IPS-20b (cell line): ENCODE measurements at regions not wholly inside any gene's neighbourhood (a gene's known extent, or its start where the extent isn't known, plus 50 kb on each side); places are given as distances from the start of the nearest gene placed in this dataset.

Source experiments
- H3K27ac ChIP-seq: one replicate; pipeline ENCODE4 v1.5.1; 2013; ENCODE audit warnings: low read length
- H3K27me3 ChIP-seq: 2 replicates; pipeline ENCODE4 v1.6.1; 2013; ENCODE audit warnings: mild to moderate bottlenecking, low read length, inconsistent platforms; ENCODE audit not compliant: insufficient read depth
- H3K36me3 ChIP-seq: 2 replicates; pipeline ENCODE4 v1.6.1; 2013; ENCODE audit warnings: low read depth, mild to moderate bottlenecking, inconsistent platforms, low read length, moderate library complexity; ENCODE audit not compliant: insufficient read depth
- H3K4me1 ChIP-seq: 2 replicates; pipeline ENCODE4 v1.6.1; 2013; ENCODE audit warnings: mild to moderate bottlenecking, control low read depth, inconsistent platforms, low read length, moderate library complexity; ENCODE audit not compliant: insufficient read depth
- H3K4me3 ChIP-seq: 2 replicates; pipeline ENCODE4 v1.5.1; 2013; ENCODE audit warnings: mild to moderate bottlenecking, low read length, inconsistent platforms
- H3K9ac ChIP-seq: 2 replicates; pipeline ENCODE4 v1.6.1; 2013; ENCODE audit warnings: low read depth, mild to moderate bottlenecking, inconsistent platforms, low read length, moderate library complexity
- H3K9me3 ChIP-seq: 2 replicates; pipeline ENCODE4 v1.6.1; 2013; ENCODE audit warnings: mild to moderate bottlenecking, low read depth, low read length, inconsistent platforms; ENCODE audit not compliant: insufficient read depth

GRCh38 chr16:52976539-52977167, 76.0 kb downstream of the CHD9NB start:
- H3K9me3 ChIP-seq: no peaks in the 10 kb centered on the region
- H3K36me3 ChIP-seq: no peaks in the 10 kb centered on the region
- H3K27me3 ChIP-seq: no peaks in the 10 kb centered on the region
- H3K9ac ChIP-seq: no peak overlapping the region
- H3K4me3 ChIP-seq: no peak overlapping the region
- H3K27ac ChIP-seq: no peak overlapping the region
- no peaks in the 10 kb centered on the region for H3K4me1 ChIP-seq

DNA sequence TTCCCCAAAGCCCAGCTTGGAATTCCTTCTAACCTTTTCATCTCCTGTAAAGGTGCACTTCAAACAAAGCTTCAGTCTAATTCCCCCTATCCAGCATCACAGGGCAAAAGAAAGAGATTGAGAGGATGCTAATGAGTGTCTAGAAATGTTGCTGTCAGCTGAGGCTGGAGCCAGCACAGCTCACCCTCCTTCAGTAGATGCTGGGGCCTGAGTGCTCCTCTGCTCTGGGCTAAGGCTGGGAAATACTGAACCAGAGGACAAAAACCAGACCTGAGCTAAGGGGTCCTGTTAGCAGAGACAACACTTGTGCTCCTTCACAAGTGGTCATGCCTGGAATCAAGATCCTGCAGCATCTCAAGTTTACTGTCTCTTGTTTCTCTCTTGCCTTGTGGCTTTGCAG, 85.0 kb downstream of the CHD9NB start:
- no peaks in the 10 kb centered on the region for H3K27me3 ChIP-seq
- H3K36me3 ChIP-seq: no peaks in the 10 kb centered on the region
- no peak overlapping the region for H3K9ac ChIP-seq
- no peaks in the 10 kb centered on the region for H3K9me3 ChIP-seq
- no peak overlapping the region for H3K27ac ChIP-seq
- H3K4me3 ChIP-seq: no peak overlapping the region
- peaks cover 9% of the 10 kb centered on the region for H3K4me1 ChIP-seq

DNA sequence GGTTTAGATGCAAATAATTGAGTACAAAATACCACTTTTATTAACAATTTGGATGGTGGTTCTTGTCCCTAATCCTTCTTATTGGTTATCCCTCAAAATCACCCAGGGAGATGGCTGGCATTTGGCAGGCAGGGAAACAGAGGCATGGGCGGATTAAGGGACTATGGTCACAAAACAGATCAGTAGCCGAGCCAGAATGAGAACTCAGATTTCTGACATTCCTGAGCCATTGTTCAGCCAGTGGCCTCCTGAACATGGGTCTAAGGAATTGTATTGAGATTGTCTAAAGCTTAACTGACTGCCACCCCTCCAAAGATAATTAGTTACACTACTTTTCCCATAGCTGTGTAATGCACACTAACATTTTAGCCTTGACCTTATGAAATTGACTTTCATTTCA, 88.4 kb downstream of the CHD9NB start:
- peaks cover 9% of the 10 kb centered on the region for H3K4me1 ChIP-seq
- H3K27ac ChIP-seq: no peak overlapping the region
- H3K4me3 ChIP-seq: no peak overlapping the region
- H3K9ac ChIP-seq: no peak overlapping the region
- H3K36me3 ChIP-seq: no peaks in the 10 kb centered on the region
- no peaks in the 10 kb centered on the region for H3K9me3 ChIP-seq
- no peaks in the 10 kb centered on the region for H3K27me3 ChIP-seq

DNA sequence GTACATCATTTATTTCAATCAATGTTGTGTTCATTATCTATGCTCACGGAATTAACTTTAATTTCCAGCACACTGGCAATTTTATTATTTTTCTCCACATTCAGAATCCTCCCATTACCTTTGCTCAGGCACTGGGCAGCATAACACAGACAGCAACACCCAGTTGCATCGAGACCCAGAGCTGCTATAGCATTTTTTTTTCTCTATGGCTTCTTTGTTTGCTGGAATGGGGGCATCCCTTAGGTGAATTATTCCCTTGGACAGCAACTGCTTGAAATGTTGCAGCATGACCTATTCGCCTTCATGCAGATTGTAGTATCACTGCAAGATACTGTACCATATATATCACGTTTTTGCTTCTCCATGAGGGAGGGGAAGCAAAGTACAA, 88.8 kb downstream of the CHD9NB start:
- Histone ChIP-seq H3K27ac (no peak overlapping the region), H3K36me3 (no peaks in the 10 kb centered on the region), H3K9ac (no peak overlapping the region), H3K4me1 (peaks cover 9% of the 10 kb centered on the region), H3K4me3 (no peak overlapping the region), H3K27me3 (no peaks in the 10 kb centered on the region), H3K9me3 (no peaks in the 10 kb centered on the region)

- H3K4me3 ChIP-seq: no peak overlapping the region
- H3K9me3 ChIP-seq: no peaks in the 10 kb centered on the region
- no peaks in the 10 kb centered on the region for H3K36me3 ChIP-seq
- H3K27me3 ChIP-seq: no peaks in the 10 kb centered on the region
- peaks cover 9% of the 10 kb centered on the region for H3K4me1 ChIP-seq
- no peak overlapping the region for H3K27ac ChIP-seq
- 0 out of 2 replicates have a peak overlapping the region, but pooled peaks have one; percentile 45 for H3K9ac ChIP-seq
Observed at GRCh38 chr16:52963212-52963854, 89.4 kb downstream of the CHD9NB start.

DNA sequence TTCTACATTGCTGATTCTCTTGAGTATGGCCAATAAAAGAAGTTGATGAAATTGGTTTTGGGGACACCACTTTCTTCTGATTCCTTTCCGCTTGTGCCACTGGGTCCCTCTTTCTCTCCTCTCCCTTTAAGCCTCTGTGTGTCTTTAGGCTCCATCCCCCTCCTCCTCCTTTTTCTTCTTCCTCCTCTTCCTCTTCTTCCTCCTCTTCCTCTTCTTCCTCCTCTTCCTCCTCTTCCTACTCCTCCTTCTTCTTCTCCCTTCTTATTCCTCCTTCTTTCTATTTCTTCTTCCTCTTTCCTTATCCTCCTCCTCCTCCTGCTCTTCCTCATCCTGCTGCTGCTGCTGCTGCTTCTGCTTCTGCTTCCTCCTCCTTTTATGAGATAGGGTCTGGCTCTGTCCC, 93.7 kb downstream of the CHD9NB start:
- H3K9me3 ChIP-seq: no peaks in the 10 kb centered on the region
- H3K36me3 ChIP-seq: no peaks in the 10 kb centered on the region
- H3K9ac ChIP-seq: no peak overlapping the region
- H3K4me3 ChIP-seq: no peak overlapping the region
- no peak overlapping the region for H3K27ac ChIP-seq
- H3K4me1 ChIP-seq: peaks cover 3% of the 10 kb centered on the region
- no peaks in the 10 kb centered on the region for H3K27me3 ChIP-seq

DNA sequence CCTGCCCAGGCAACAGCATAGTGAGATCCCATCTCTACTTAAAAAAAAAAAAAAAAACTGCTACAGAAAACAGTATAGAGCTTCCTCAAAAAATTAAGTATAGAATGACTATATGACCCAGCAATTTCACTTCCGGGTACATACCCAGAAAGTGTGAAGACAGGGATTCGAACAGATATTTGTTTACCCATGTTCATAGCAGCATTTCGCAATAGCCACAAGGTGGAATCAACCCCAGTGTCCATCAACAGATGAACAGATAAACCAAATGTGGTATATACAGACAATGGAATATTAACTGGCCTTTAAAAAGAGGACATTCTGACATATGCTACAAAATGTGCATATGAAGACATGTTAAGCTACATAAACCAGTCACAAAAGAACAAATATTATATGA, 95.5 kb downstream of the CHD9NB start:
- Histone ChIP-seq H3K9me3 (no peaks in the 10 kb centered on the region), H3K4me3 (no peak overlapping the region), H3K27ac (no peak overlapping the region), H3K9ac (no peak overlapping the region), H3K4me1 (no peaks in the 10 kb centered on the region), H3K27me3 (no peaks in the 10 kb centered on the region), H3K36me3 (no peaks in the 10 kb centered on the region)

GRCh38 chr16:52956044-52956443, 96.7 kb downstream of the CHD9NB start:
- no peak overlapping the region for H3K4me3 ChIP-seq
- no peaks in the 10 kb centered on the region for H3K4me1 ChIP-seq
- H3K9me3 ChIP-seq: no peaks in the 10 kb centered on the region
- no peaks in the 10 kb centered on the region for H3K27me3 ChIP-seq
- H3K36me3 ChIP-seq: no peaks in the 10 kb centered on the region
- H3K27ac ChIP-seq: no peak overlapping the region
- no peak overlapping the region for H3K9ac ChIP-seq

- Histone ChIP-seq H3K9ac (no peak overlapping the region), H3K27ac (no peak overlapping the region), H3K36me3 (no peaks in the 10 kb centered on the region), H3K4me1 (no peaks in the 10 kb centered on the region), H3K4me3 (no peak overlapping the region), H3K27me3 (no peaks in the 10 kb centered on the region), H3K9me3 (no peaks in the 10 kb centered on the region)
Observed at GRCh38 chr16:52953215-52953614, 99.5 kb downstream of the CHD9NB start.

GRCh38 chr16:52948946-52949345, 103.8 kb downstream of the CHD9NB start:
- Histone ChIP-seq H3K4me3 (no peak overlapping the region), H3K27ac (no peak overlapping the region), H3K9me3 (no peaks in the 10 kb centered on the region), H3K36me3 (no peaks in the 10 kb centered on the region), H3K4me1 (no peaks in the 10 kb centered on the region), H3K9ac (no peak overlapping the region), H3K27me3 (no peaks in the 10 kb centered on the region)

DNA sequence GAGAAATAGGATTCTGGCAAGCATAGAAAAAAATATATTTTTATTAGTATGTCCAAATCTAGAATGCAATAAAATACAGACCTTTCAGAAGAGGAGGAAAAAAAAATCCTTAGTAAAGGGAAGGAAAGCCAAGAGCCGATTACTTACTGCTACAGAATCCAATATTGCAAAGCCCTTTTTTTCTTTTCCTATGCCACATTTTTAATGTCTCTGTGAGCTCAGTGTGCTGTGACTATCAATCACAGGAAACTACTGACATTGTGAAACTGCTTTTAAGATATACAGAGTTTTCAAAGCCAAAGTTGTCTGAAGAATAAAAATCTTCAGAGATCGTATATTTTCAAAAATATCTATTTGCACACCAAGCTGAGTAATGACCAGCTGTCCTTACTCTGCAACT, 120.4 kb downstream of the CHD9NB start:
- H3K27ac ChIP-seq: no peak overlapping the region
- no peak overlapping the region for H3K4me3 ChIP-seq
- H3K9ac ChIP-seq: no peak overlapping the region
- peaks cover 7% of the 10 kb centered on the region; the same call in 1 of the 2 replicates for H3K9me3 ChIP-seq
- no peaks in the 10 kb centered on the region for H3K36me3 ChIP-seq
- H3K27me3 ChIP-seq: no peaks in the 10 kb centered on the region
- H3K4me1 ChIP-seq: no peaks in the 10 kb centered on the region
